Activated naive CD4-positive, alpha-beta T cell treated with anti-CD3 and anti-CD28 coated beads, Interleukin-2, amount 50 U/mL, for 72 hours (primary cell): ENCODE measurements at regions not wholly inside any gene's neighbourhood (a gene's known extent, or its start where the extent isn't known, plus 50 kb on each side); places are given as distances from the start of the nearest gene placed in this dataset.

ENCODE experiments used
- ATAC-seq, 2 donors: fragments of 150-1000 bp; cut with Tn5 transposase; 2 replicates each; pipeline ENCODE4 v1.10.0; 2021; ENCODE audit warnings: mild to moderate bottlenecking in 2 of 2, moderate library complexity in 2 of 2
- DNase-seq, 2 donors: peaks; one replicate each; pipeline ENCODE4 v3.0.0; 2021 to 2022; ENCODE audit warnings: low spot score in 2 of 2
- H3K27ac Mint-ChIP-seq, 2 donors: one replicate each; pipeline ENCODE4 v1.8.0; 2022; ENCODE audit warnings: mild to moderate bottlenecking in 2 of 2, mixed read lengths in 2 of 2
- H3K36me3 Mint-ChIP-seq, 2 donors: one replicate each; pipeline ENCODE4 v1.8.0; 2022; ENCODE audit warnings: mixed read lengths in 2 of 2
- H3K9me3 Mint-ChIP-seq, 2 donors: one replicate each; pipeline ENCODE4 v1.8.0; 2022; ENCODE audit warnings: mixed read lengths in 2 of 2

GRCh38 chr21:23789864-23790263, 1817.4 kb downstream of the MRPL39 start:
- Mint-ChIP-seq H3K9me3 (peaks cover 0 to 3% of the 10 kb centered on the region in 2 donors), H3K36me3 (no peaks in the 10 kb centered on the region), H3K27ac (no peak overlapping the region)
- DNase-seq (no peak), ATAC-seq (no peak)

DNA sequence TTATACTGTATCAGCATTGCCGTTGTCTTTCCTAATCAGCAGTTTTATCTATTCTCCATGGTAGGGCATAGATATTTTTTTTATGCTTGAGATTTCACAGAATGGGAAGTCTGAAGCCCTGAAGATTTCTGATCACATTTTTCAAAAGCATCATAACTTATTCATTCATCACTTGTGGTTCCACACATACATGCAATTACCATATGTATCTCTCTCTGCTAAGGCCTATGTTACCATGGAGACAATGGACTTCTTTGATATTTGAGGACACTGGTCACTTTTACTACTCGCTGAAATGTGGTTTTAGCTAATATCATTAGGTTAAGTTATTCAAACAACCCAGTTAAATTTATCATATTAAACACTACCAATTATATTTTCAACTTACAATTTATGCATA, 1827.0 kb downstream of the MRPL39 start:
- Mint-ChIP-seq H3K27ac (no peak overlapping the region), H3K9me3 (peaks cover 0 to 3% of the 10 kb centered on the region in 2 donors), H3K36me3 (no peaks in the 10 kb centered on the region)
- ATAC-seq (no peak), DNase-seq (no peak)

GRCh38 chr21:23743821-23744220, 1863.5 kb downstream of the MRPL39 start:
- DNase-seq (no peak), ATAC-seq (no peak)

DNA sequence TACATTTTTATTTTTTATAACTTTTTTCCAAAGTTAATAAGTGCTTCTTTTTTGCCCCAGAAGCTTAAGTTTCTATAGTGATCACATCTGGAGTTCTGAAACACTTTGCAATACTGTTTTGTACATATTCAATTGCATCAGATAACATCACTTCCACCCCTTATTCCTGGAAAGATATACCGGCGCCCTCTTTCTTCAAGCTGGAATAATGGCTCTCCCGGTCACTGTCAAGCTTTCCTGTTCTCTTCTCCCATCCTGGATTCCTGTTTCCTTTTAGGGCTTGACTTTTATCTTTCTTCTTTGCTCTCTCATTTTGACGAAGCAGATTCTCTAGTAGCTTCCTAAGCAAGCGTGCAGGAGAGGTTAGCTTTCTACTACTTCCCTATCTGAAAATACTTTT, 1866.8 kb downstream of the MRPL39 start:
- DNase-seq (no peak), ATAC-seq (no peak)
- Mint-ChIP-seq H3K9me3 (peaks cover 0 to 3% of the 10 kb centered on the region in 2 donors), H3K36me3 (no peaks in the 10 kb centered on the region), H3K27ac (no peak overlapping the region)

More at GRCh38 chr21:23743821-23744220, 1863.5 kb downstream of the MRPL39 start:
- no peak overlapping the region for H3K27ac Mint-ChIP-seq
- peaks cover 0 to 6% of the 10 kb centered on the region in 2 donors for H3K36me3 Mint-ChIP-seq
- peaks cover 3 to 10% of the 10 kb centered on the region in 2 donors for H3K9me3 Mint-ChIP-seq

DNA sequence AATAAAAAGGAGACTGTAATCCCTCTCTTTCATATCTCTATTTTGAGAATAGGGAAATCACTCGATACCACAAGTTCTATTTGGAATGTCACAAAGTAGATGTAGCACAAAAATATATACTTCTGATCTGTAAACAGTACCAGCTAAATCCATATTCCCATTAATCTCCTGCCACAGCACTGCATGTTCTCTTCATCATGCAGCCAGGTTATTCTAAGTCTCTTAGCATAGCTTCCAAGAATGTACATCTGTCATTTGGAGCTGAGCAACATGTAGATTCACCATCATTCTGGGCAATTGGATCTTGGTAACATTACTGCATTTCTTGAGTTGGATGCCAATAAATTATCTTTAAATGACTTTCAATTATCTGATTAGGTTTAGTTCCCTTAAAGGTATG, 1874.5 kb downstream of the MRPL39 start:
- no peaks in the 10 kb centered on the region for H3K36me3 Mint-ChIP-seq
- ATAC-seq, result no peak

DNA sequence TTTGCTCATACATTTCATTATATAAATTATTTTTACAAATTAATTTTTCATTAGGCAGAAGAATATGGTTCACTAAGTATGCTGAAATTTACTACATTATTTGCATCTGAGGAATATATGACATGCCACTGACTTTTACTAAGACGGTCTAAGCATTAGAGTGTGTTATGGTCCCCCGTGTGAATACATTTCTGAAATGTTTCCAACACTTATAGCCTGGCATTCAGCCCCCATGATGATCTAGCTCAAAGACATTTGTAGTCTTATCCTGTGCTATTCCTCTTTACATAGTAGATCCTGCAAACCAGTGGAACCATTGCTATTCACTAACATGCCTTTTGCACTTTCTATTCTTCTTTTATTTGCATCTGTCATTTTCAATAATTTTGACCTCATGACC, 1878.0 kb downstream of the MRPL39 start:
- H3K27ac Mint-ChIP-seq, result no peak overlapping the region
- H3K36me3 Mint-ChIP-seq, result no peaks in the 10 kb centered on the region
- ATAC-seq (no peak), DNase-seq (no peak)
- H3K9me3 Mint-ChIP-seq, result peaks cover 0 to 3% of the 10 kb centered on the region in 2 donors

More for the DNA sequence above, 1874.5 kb downstream of the MRPL39 start:
- H3K27ac Mint-ChIP-seq, result no peak overlapping the region
- no peak for DNase-seq
- peaks cover 0 to 3% of the 10 kb centered on the region in 2 donors for H3K9me3 Mint-ChIP-seq

- DNase-seq (no peak), ATAC-seq (no peak)
- Mint-ChIP-seq H3K9me3 (peaks cover 0 to 4% of the 10 kb centered on the region in 2 donors), H3K27ac (no peak overlapping the region), H3K36me3 (no peaks in the 10 kb centered on the region)
Observed at GRCh38 chr21:23725576-23725975, 1881.7 kb downstream of the MRPL39 start.

DNA sequence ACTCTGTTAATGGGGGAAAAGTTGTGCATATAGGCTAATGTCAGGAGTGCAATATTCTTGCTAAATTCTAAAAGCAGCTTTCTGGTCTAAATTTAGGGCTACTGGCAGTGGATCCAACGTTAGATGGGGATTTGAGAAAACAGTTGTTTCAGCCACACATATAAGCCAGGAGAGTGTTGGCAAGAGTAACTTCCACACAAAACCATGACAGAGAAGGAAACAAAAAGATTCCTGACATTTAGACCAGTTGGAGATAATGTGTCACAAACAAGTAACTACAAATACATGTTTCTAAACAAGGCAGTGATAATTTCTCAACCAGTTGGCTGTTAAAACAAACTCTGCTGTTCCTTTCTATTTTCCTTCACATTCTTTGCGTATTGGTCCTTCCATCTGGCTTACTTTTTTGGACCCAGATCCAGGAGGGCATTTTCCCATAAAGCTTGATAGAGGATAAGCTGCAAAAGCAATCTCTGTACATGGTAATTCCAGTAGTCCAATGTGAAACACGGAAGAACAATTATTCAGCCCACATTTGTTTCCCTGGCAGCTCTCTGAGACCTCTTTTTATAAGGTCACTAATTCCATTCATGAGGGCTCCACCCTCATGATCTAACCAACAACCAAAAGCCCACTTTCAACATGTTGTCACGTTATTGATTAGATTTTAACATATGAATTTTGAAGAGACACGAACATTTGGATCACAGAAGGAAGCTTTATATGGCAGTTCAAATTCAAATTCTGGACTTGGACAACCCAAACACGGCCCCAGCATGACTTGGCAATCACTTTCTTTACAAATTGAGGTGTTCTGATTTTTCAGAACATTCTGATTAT, 1888.6 kb downstream of the MRPL39 start:
- DNase-seq (no peak), ATAC-seq (no peak)
- Mint-ChIP-seq H3K9me3 (peaks cover 0 to 1% of the 10 kb centered on the region in 2 donors), H3K27ac (no peak overlapping the region), H3K36me3 (no peaks in the 10 kb centered on the region)

GRCh38 chr21:23712166-23712565, 1895.1 kb downstream of the MRPL39 start:
- Mint-ChIP-seq H3K27ac (no peak overlapping the region), H3K36me3 (no peaks in the 10 kb centered on the region), H3K9me3 (no peaks in the 10 kb centered on the region)
- DNase-seq (no peak), ATAC-seq (no peak)

GRCh38 chr21:23706431-23706830, 1900.8 kb downstream of the MRPL39 start:
- Mint-ChIP-seq H3K9me3 (peaks cover 0 to 8% of the 10 kb centered on the region in 2 donors), H3K36me3 (no peaks in the 10 kb centered on the region)
- DNase-seq, result no peak

DNA sequence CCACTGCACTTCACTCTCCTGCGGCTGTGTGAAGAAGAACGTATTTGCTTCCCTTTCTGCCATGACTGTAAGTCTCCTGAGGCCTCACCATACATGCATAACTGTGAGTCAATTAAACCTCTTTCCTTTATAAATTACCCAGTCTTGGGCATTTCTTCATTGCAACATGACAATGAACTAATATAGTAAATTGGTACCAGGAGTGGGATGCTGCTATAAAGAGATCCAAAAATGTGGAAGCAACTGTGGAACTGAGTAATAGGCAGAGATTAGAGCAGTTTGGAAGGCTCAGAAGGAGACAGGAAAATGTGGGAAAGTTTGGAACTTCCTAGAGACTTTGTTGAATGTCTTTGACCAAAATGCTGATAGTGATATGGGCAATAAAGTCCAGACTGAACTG, 1907.9 kb downstream of the MRPL39 start:
- DNase-seq, result no peak
- peaks cover 0 to 6% of the 10 kb centered on the region in 2 donors for H3K36me3 Mint-ChIP-seq
- H3K9me3 Mint-ChIP-seq, result peaks cover 7 to 15% of the 10 kb centered on the region in 2 donors
- ATAC-seq, result no peak
- no peak overlapping the region for H3K27ac Mint-ChIP-seq

More at GRCh38 chr21:23706431-23706830, 1900.8 kb downstream of the MRPL39 start:
- no peak for ATAC-seq
- no peak overlapping the region for H3K27ac Mint-ChIP-seq

- Mint-ChIP-seq H3K9me3 (peaks cover 7 to 15% of the 10 kb centered on the region in 2 donors), H3K36me3 (peaks cover 0 to 6% of the 10 kb centered on the region in 2 donors), H3K27ac (no peak overlapping the region)
- DNase-seq (no peak), ATAC-seq (no peak)
Observed at GRCh38 chr21:23698619-23699018, 1908.7 kb downstream of the MRPL39 start.

DNA sequence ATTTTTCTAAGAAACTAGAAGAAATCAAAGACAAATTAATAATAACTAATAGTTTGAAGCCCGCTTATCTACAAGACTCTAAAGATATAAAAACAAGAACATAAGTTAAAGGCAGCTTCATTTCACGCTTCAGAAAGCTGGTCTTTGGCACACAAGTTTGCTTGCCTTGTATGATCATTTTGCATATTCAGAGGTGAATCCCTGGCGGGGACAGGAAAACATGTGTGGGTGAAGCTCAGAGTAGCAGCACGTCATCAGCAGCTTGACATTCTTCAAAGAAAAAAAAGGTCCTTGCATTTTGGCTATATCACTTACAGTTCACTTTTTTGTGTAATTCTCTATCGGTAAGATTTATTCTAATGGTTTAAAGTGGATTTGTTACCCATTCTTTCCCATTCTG, 1911.8 kb downstream of the MRPL39 start:
- Mint-ChIP-seq H3K9me3 (peaks cover 7% of the 10 kb centered on the region in 2 donors), H3K27ac (no peak overlapping the region), H3K36me3 (peaks cover 0 to 6% of the 10 kb centered on the region in 2 donors)
- ATAC-seq (no peak), DNase-seq (no peak)

GRCh38 chr21:23694390-23694789, 1912.9 kb downstream of the MRPL39 start:
- Mint-ChIP-seq H3K36me3 (peaks cover 0 to 2% of the 10 kb centered on the region in 2 donors), H3K27ac (no peak overlapping the region), H3K9me3 (peaks cover 3 to 7% of the 10 kb centered on the region in 2 donors)
- no peak for DNase-seq
- ATAC-seq, result no peak

DNA sequence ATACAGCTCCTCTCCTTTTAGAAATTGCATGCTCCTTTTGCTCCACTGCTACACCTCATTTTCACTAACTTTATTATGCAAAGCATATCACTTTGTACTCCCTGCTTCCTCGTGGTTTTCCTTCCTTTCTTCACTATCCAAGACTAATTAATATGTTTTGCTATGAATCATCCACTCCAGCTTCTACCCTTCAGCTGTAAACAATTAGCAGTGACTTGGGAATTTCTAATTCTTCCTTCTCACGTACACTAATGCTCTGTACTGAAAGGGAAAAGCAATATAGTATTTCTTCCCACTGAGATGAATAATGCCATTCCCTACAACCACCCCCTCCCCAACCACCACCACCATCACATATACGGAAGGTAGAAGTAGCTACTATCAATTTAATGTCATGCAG, 1917.0 kb downstream of the MRPL39 start:
- no peak for ATAC-seq
- no peak for DNase-seq
- H3K9me3 Mint-ChIP-seq, result peaks cover 0 to 4% of the 10 kb centered on the region in 2 donors
- H3K27ac Mint-ChIP-seq, result no peak overlapping the region
- H3K36me3 Mint-ChIP-seq, result no peaks in the 10 kb centered on the region

DNA sequence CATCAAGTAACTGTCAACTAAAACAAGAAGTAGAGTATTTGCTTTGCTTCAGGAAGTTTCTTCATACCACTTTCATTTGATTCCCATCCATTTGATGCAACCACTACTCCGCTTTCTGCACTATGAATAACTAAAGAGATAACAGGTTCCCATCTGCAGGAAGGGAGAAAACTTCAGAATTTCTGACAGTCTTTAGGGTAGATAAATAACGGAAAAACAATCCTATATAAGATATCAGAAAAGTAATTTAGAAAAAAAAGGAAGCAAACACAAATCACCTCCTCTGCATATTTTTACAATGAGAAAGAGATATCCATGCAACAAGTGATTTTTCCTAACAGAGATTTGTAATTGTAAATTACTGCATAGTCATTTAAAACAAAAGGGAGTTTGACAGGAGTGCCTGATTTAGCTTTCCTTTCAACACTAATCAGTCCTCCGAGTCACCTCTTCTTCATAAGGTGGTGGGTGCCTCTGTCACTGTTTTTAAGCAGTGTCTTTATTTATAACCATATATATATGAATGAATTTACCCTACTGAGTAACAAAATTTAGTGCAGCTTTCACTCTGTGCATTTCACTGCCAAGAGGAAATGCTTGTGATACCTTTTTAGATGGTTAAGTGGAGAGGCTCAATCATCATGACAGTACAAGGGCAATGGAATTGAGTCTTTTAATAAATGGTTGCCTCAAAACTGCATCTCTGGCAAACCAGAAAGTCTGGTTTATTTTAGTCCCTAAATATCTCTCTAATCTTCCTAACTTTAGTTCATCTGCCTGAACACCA, 1920.4 kb downstream of the MRPL39 start:
- Mint-ChIP-seq H3K36me3 (no peaks in the 10 kb centered on the region), H3K9me3 (peaks cover 0 to 4% of the 10 kb centered on the region in 2 donors), H3K27ac (no peak overlapping the region)
- DNase-seq (no peak), ATAC-seq (no peak)

DNA sequence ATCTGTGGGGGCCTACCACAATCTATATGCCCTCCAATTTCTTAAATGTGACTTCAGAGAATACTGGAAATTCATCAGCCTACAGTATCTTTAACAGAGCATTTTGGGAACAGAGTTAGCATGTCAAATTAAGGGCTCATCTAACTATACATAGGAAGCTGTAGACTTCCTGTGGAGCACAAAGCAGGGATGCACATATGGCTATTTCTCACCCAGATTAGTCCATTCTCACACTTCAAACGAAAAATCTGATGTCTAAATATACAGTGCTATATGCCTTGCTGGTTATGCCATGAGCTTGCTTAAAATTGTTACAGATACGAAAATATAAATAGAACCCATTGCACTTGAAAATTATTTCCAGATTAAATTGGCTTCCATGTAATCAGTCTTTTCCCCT, 1922.8 kb downstream of the MRPL39 start:
- ATAC-seq (no peak), DNase-seq (no peak)
- no peaks in the 10 kb centered on the region for H3K9me3 Mint-ChIP-seq
- no peaks in the 10 kb centered on the region for H3K36me3 Mint-ChIP-seq
- H3K27ac Mint-ChIP-seq, result no peak overlapping the region
